MM.1S (cell line): ENCODE measurements at regions not wholly inside any gene's neighbourhood (a gene's known extent, or its start where the extent isn't known, plus 50 kb on each side); places are given as distances from the start of the nearest gene placed in this dataset.

Source experiments
- DNase-seq: peaks from one replicate; pipeline ENCODE4 v3.0.0-alpha.2; 2015
- H2AFZ ChIP-seq: fragments of 300-600 bp; sonication (generic); 2 replicates; pipeline ENCODE4 v1.6.0; 2016; ENCODE audit warnings: antibody characterized with exemption, low read length
- H3F3A ChIP-seq: fragments of 300-600 bp; sonication (generic); 2 replicates; pipeline ENCODE4 v1.6.1; 2016; ENCODE audit warnings: mild to moderate bottlenecking, antibody characterized with exemption, low read length, moderate library complexity, mixed read lengths; ENCODE audit not compliant: insufficient read depth
- H3K27ac ChIP-seq: fragments of 300-600 bp; sonication (generic); 2 replicates; pipeline ENCODE4 v1.5.1; 2016; ENCODE audit warnings: mild to moderate bottlenecking, low read length
- H3K27me3 ChIP-seq: fragments of 300-600 bp; sonication (generic); replicated peaks from 2 replicates; pipeline ENCODE4 v1.6.0; 2016; ENCODE audit warnings: low read length; ENCODE audit not compliant: insufficient read depth
- H3K36me3 ChIP-seq: fragments of 300-600 bp; sonication (generic); replicated peaks from 2 replicates; pipeline ENCODE4 v1.6.1; 2016; ENCODE audit warnings: mild to moderate bottlenecking, low read length, mixed read lengths; ENCODE audit not compliant: insufficient read depth
- H3K4me1 ChIP-seq: fragments of 300-600 bp; sonication (generic); 2 replicates; pipeline ENCODE4 v1.6.1; 2016; ENCODE audit warnings: low read length, mixed read lengths
- H3K4me2 ChIP-seq: fragments of 300-600 bp; sonication (generic); 2 replicates; pipeline ENCODE4 v1.6.0; 2016; ENCODE audit warnings: low read depth, low read length
- H3K4me3 ChIP-seq: fragments of 300-600 bp; sonication (generic); 2 replicates; pipeline ENCODE4 v1.5.1; 2016; ENCODE audit warnings: low read length, mixed read lengths
- H3K79me2 ChIP-seq: fragments of 300-600 bp; sonication (generic); 2 replicates; pipeline ENCODE4 v1.6.1; 2016; ENCODE audit warnings: mixed run types, low read length, mixed read lengths
- H3K9ac ChIP-seq: fragments of 300-600 bp; sonication (generic); 2 replicates; pipeline ENCODE4 v1.6.1; 2016; ENCODE audit warnings: low read length, mixed read lengths
- H3K9me2 ChIP-seq: fragments of 300-600 bp; sonication (generic); replicated peaks from 2 replicates; pipeline ENCODE4 v1.6.1; 2016; ENCODE audit warnings: mild to moderate bottlenecking, low read length, mixed read lengths; ENCODE audit not compliant: insufficient read depth
- H3K9me3 ChIP-seq: fragments of 300-600 bp; sonication (generic); replicated peaks from 2 replicates; pipeline ENCODE4 v1.6.1; 2016; ENCODE audit warnings: mild to moderate bottlenecking, low read length, mixed read lengths; ENCODE audit not compliant: insufficient read depth
- H4K20me1 ChIP-seq: fragments of 300-600 bp; sonication (generic); 2 replicates; pipeline ENCODE4 v1.6.1; 2016; ENCODE audit warnings: mild to moderate bottlenecking, low read length, moderate library complexity, mixed read lengths; ENCODE audit not compliant: insufficient read depth
- EZH2 ChIP-seq: fragments of 300-600 bp; sonication (generic); optimal IDR thresholded peaks from 2 replicates; pipeline ENCODE3; 2017; ENCODE audit warnings: low read depth, mild to moderate bottlenecking, antibody characterized with exemption, low read length, mixed read lengths
- EZH2phosphoT487 ChIP-seq: fragments of 300-600 bp; sonication (generic); IDR thresholded peaks from 2 replicates; pipeline ENCODE4 v1.6.1; 2018; ENCODE audit warnings: antibody characterized with exemption, low read length
- TF ChIP-seq, protein P1 (sequence below): fragments of 300-600 bp; sonication (generic); IDR thresholded peaks from 2 replicates; pipeline ENCODE4 v1.5.1; 2016; ENCODE audit warnings: antibody characterized with exemption, low read length, mixed read lengths

- no peaks in the 10 kb centered on the region for H3F3A ChIP-seq
- TF ChIP-seq EZH2phosphoT487 = no peak
- TF ChIP-seq EZH2 = no peak
- TF ChIP-seq, protein P1, sequence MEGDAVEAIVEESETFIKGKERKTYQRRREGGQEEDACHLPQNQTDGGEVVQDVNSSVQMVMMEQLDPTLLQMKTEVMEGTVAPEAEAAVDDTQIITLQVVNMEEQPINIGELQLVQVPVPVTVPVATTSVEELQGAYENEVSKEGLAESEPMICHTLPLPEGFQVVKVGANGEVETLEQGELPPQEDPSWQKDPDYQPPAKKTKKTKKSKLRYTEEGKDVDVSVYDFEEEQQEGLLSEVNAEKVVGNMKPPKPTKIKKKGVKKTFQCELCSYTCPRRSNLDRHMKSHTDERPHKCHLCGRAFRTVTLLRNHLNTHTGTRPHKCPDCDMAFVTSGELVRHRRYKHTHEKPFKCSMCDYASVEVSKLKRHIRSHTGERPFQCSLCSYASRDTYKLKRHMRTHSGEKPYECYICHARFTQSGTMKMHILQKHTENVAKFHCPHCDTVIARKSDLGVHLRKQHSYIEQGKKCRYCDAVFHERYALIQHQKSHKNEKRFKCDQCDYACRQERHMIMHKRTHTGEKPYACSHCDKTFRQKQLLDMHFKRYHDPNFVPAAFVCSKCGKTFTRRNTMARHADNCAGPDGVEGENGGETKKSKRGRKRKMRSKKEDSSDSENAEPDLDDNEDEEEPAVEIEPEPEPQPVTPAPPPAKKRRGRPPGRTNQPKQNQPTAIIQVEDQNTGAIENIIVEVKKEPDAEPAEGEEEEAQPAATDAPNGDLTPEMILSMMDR = no peak
- H3K4me3 ChIP-seq = no peak overlapping the region
- H3K9me3 ChIP-seq = no peaks in the 10 kb centered on the region
- H3K27ac ChIP-seq = no peak overlapping the region
- no peak overlapping the region for H3K4me2 ChIP-seq
- no peak overlapping the region for H3K9ac ChIP-seq
- no peaks in the 10 kb centered on the region for H3K79me2 ChIP-seq
- DNase-seq = no peak
- no peaks in the 10 kb centered on the region for H3K9me2 ChIP-seq
- no peak overlapping the region for H2AFZ ChIP-seq
- H3K27me3 ChIP-seq = no peaks in the 10 kb centered on the region
- H3K36me3 ChIP-seq = no peaks in the 10 kb centered on the region
- H4K20me1 ChIP-seq = no peaks in the 10 kb centered on the region
- no peaks in the 10 kb centered on the region for H3K4me1 ChIP-seq
Measured at GRCh38 chr15:36313736-36314280, 265.6 kb upstream of the CDIN1 start.

GRCh38 chr15:36315649-36316048, 263.8 kb upstream of the CDIN1 start:
- Histone ChIP-seq H3K27me3 (no peaks in the 10 kb centered on the region), H3K36me3 (no peaks in the 10 kb centered on the region), H3K9me2 (no peaks in the 10 kb centered on the region), H3K4me1 (no peaks in the 10 kb centered on the region), H3K27ac (no peak overlapping the region), H3K9ac (no peak overlapping the region), H3K4me2 (no peak overlapping the region), H3F3A (no peaks in the 10 kb centered on the region), H3K79me2 (no peaks in the 10 kb centered on the region), H4K20me1 (no peaks in the 10 kb centered on the region), H2AFZ (no peak overlapping the region), H3K9me3 (no peaks in the 10 kb centered on the region), H3K4me3 (no peak overlapping the region)
- DNase-seq = no peak
- TF ChIP-seq, protein P1 = no peak
- no peak for TF ChIP-seq EZH2phosphoT487

- Histone ChIP-seq H3K79me2 (no peaks in the 10 kb centered on the region), H2AFZ (no peak overlapping the region), H3K9me3 (no peaks in the 10 kb centered on the region), H3K4me1 (no peaks in the 10 kb centered on the region), H3K9ac (no peak overlapping the region), H3K9me2 (no peaks in the 10 kb centered on the region), H3F3A (no peaks in the 10 kb centered on the region), H3K27ac (no peak overlapping the region), H3K4me3 (no peak overlapping the region), H3K4me2 (no peak overlapping the region), H3K27me3 (no peaks in the 10 kb centered on the region), H3K36me3 (no peaks in the 10 kb centered on the region), H4K20me1 (no peaks in the 10 kb centered on the region)
- TF ChIP-seq, protein P1 = no peak
- no peak for DNase-seq
Measured at GRCh38 chr15:36323615-36324014, 255.8 kb upstream of the CDIN1 start.

- Histone ChIP-seq H3K9me3 (no peaks in the 10 kb centered on the region), H3K4me1 (no peaks in the 10 kb centered on the region), H3K27me3 (no peaks in the 10 kb centered on the region), H3K9ac (no peak overlapping the region), H3K36me3 (no peaks in the 10 kb centered on the region), H3K9me2 (no peaks in the 10 kb centered on the region), H3F3A (no peaks in the 10 kb centered on the region), H3K4me2 (no peak overlapping the region), H4K20me1 (no peaks in the 10 kb centered on the region), H3K79me2 (no peaks in the 10 kb centered on the region), H3K27ac (no peak overlapping the region), H2AFZ (no peak overlapping the region), H3K4me3 (no peak overlapping the region)
- TF ChIP-seq, protein P1 = no peak
- no peak for TF ChIP-seq EZH2phosphoT487
- TF ChIP-seq EZH2 = no peak
- DNase-seq = no peak
Measured at GRCh38 chr15:36325206-36325605, 254.2 kb upstream of the CDIN1 start.
